IMR-90 (cell line): ENCODE measurements at regions not wholly inside any gene's neighbourhood (a gene's known extent, or its start where the extent isn't known, plus 50 kb on each side); places are given as distances from the start of the nearest gene placed in this dataset.
A peak's percentile ranks its signal among the peaks of the same experiment; 100 is the strongest.

Experiments
- ATAC-seq: fragments of 200-7000 bp; cut with Tn5 transposase; 2 replicates; pipeline ENCODE4 v1.9.1; 2020; ENCODE audit warnings: low read depth, mild to moderate bottlenecking, moderate library complexity
- BruUV-seq: library from RNA; stranded (reverse); fragments of 400-500 nt; replicated peaks from 2 replicates; lab custom pipeline; 2021; lab: Mats Ljungman, UMichigan
- CTCF ChIA-PET: fragments of 300-600 bp; formaldehyde crosslinking; extraction: SDS; loops from one replicate; lab custom pipeline; 2021; ENCODE audit warnings: antibody characterized with exemption; lab: Yijun Ruan, JAX
- POLR2A ChIA-PET: fragments of 300-600 bp; sonication (Branson Sonifier 250); formaldehyde crosslinking; loops from one replicate; lab custom pipeline; 2022; ENCODE audit warnings: antibody characterized with exemption; ENCODE audit not compliant: unreplicated experiment; lab: Charles Lee
- DNase-seq: peaks from one replicate; pipeline ENCODE4 v3.0.0; 2013
- H2AFZ ChIP-seq: replicated peaks from 2 replicates; pipeline ENCODE3; 2013; ENCODE audit warnings: low read length, mild to moderate bottlenecking; ENCODE audit not compliant: poor library complexity
- H2AK5ac ChIP-seq: 2 replicates; pipeline ENCODE4 v1.6.1; 2013; ENCODE audit warnings: low read depth, low read length, inconsistent platforms
- H2AK9ac ChIP-seq: replicated peaks from 2 replicates; pipeline ENCODE3; 2013; ENCODE audit warnings: mild to moderate bottlenecking, low read depth, low read length, moderate library complexity; ENCODE audit not compliant: poor library complexity
- H2BK120ac ChIP-seq: 2 replicates; pipeline ENCODE4 v1.6.1; 2013; ENCODE audit warnings: low read depth, low read length, inconsistent platforms
- H2BK15ac ChIP-seq: 3 replicates; pipeline ENCODE4 v1.6.1; 2013; ENCODE audit warnings: low read depth, low read length, inconsistent platforms
- H2BK20ac ChIP-seq: 2 replicates; pipeline ENCODE4 v1.6.1; 2013; ENCODE audit warnings: low read depth, mild to moderate bottlenecking, inconsistent platforms, low read length, moderate library complexity
- H2BK5ac ChIP-seq: 2 replicates; pipeline ENCODE4 v1.6.1; 2013; ENCODE audit warnings: mild to moderate bottlenecking, low read depth, low read length, inconsistent platforms; ENCODE audit not compliant: poor library complexity, severe bottlenecking
- H3K14ac ChIP-seq: replicated peaks from 2 replicates; pipeline ENCODE4 v1.6.1; 2013; ENCODE audit warnings: low read depth, low read length, inconsistent platforms
- H3K18ac ChIP-seq: 2 replicates; pipeline ENCODE4 v1.6.1; 2013; ENCODE audit warnings: low read depth, low read length, control low read depth
- H3K23ac ChIP-seq: 2 replicates; pipeline ENCODE4 v1.6.1; 2013; ENCODE audit warnings: low read depth, low read length, inconsistent platforms
- H3K27ac ChIP-seq: 2 replicates; pipeline ENCODE4 v1.5.1; 2013; ENCODE audit warnings: mild to moderate bottlenecking, control low read depth, low read length; ENCODE audit not compliant: insufficient read depth
- H3K27me3 ChIP-seq: 2 replicates; pipeline ENCODE4 v1.6.1; 2013; ENCODE audit warnings: low read length; ENCODE audit not compliant: control insufficient read depth, insufficient read depth
- H3K36me3 ChIP-seq: 2 replicates; pipeline ENCODE4 v1.6.1; 2013; ENCODE audit warnings: low read length, mixed read lengths; ENCODE audit not compliant: control insufficient read depth, insufficient read depth
- H3K4ac ChIP-seq: 2 replicates; pipeline ENCODE4 v1.6.1; 2013; ENCODE audit warnings: low read depth, low read length, inconsistent platforms
- H3K4me1 ChIP-seq: 2 replicates; pipeline ENCODE4 v1.6.1; 2013; ENCODE audit warnings: low read length, mixed read lengths; ENCODE audit not compliant: control insufficient read depth, insufficient read depth
- H3K4me2 ChIP-seq: 2 replicates; pipeline ENCODE4 v1.6.1; 2013; ENCODE audit warnings: low read depth, mild to moderate bottlenecking, control low read depth, low read length, moderate library complexity
- H3K4me3 ChIP-seq: 2 replicates; pipeline ENCODE4 v1.5.1; 2013; ENCODE audit warnings: low read depth, mild to moderate bottlenecking, control low read depth, low read length, moderate library complexity; ENCODE audit not compliant: insufficient read depth
- H3K56ac ChIP-seq: 2 replicates; pipeline ENCODE4 v1.6.1; 2013; ENCODE audit warnings: low read length, inconsistent platforms; ENCODE audit not compliant: insufficient read depth; ENCODE audit errors: extremely low read depth
- H3K79me1 ChIP-seq, 2 experiments: 2 replicates each; pipeline ENCODE4 v1.6.1; 2013; ENCODE audit warnings: low read length in 2 of 2, inconsistent platforms in 1 of 2, low read depth in 1 of 2
- H3K9ac ChIP-seq: 2 replicates; pipeline ENCODE4 v1.6.1; 2013; ENCODE audit warnings: low read depth, low read length, control low read depth
- H3K9me1 ChIP-seq: 2 replicates; pipeline ENCODE4 v1.6.1; 2013; ENCODE audit warnings: low read length, inconsistent platforms; ENCODE audit not compliant: insufficient read depth
- H3K9me3 ChIP-seq: 2 replicates; pipeline ENCODE4 v1.6.1; 2013; ENCODE audit warnings: low read length; ENCODE audit not compliant: control insufficient read depth, insufficient read depth
- H4K20me1 ChIP-seq: 2 replicates; pipeline ENCODE4 v1.6.1; 2013; ENCODE audit warnings: low read length, inconsistent platforms; ENCODE audit not compliant: insufficient read depth
- H4K5ac ChIP-seq: 2 replicates; pipeline ENCODE4 v1.6.1; 2013; ENCODE audit warnings: mild to moderate bottlenecking, low read depth, low read length, control low read depth
- H4K8ac ChIP-seq, 2 experiments: 2 replicates each; pipeline ENCODE4 v1.6.1; 2013; ENCODE audit warnings: low read depth in 2 of 2, low read length in 2 of 2, control low read depth in 1 of 2, inconsistent platforms in 1 of 2
- H4K91ac ChIP-seq: 2 replicates; pipeline ENCODE4 v1.6.1; 2013; ENCODE audit warnings: low read depth, low read length, inconsistent platforms; ENCODE audit not compliant: insufficient read depth
- CEBPB ChIP-seq: IDR thresholded peaks from 2 replicates; pipeline ENCODE4 v1.6.1; 2012; ENCODE audit warnings: low read depth, low read length, improper control_type of control experiment
- FOS ChIP-seq: fragments of 150-350 bp; IDR thresholded peaks from 2 replicates; pipeline ENCODE4 v1.6.1; 2016; ENCODE audit warnings: low read depth, low read length
- WGBS, 2 experiments: methylation state at CpG; one replicate each; pipeline versions ENCODE4 v1.1.5 to v1.1.7; 2013; ENCODE audit warnings: missing lambda C conversion rate in 2 of 2; ENCODE audit not compliant: insufficient read length in 1 of 2; ENCODE audit errors: extremely low coverage in 2 of 2; 5-methylcytosine and 5-hydroxymethylcytosine counted together
- dilution Hi-C: fragments of 300-500 bp; cut with HindIII; formaldehyde crosslinking; loops from one replicate; pipeline ENCODE4 v1.14.3; 2018; ENCODE audit warnings: low sequenced_read_pairs; ENCODE audit not compliant: unreplicated experiment
- in situ Hi-C: fragments of 300-500 bp; cut with MboI; formaldehyde crosslinking; loops from 3 replicates; pipeline ENCODE4 v1.14.3; 2019; ENCODE audit warnings: low sequenced_read_pairs, inconsistent platforms, mixed read lengths
- intact Hi-C: fragments of 100-400 bp; cut with micrococcal nuclease; formaldehyde crosslinking; loops from 2 replicates; pipeline ENCODE4 v1.10.0; 2022

DNA sequence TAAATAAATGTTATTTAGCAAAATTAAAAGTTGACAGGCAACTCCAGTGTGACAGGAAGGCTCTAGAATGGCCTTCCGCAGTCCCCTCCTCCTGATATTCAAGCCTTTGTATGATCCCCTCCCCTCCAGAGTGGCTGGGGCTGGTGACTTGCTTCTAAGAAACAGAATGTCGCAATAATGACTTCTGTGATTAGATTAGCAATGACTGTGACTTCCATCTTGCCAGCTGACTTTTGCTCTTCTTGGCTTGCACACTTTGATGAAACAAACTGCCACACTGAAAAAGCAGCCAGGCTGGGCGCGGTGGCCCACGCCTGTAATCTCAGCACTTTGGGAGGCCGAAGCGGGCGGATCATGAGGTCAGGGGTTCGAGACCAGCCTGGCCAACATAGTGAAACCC lies 106.5 kb upstream of the LARP1 start:
- intact Hi-C loops (no loop called here), in situ Hi-C loops (no loop called here), dilution Hi-C loops (no loop called here)
- no CpG with 5 or more reads among the region's 9 CpGs for WGBS, 2 experiments
- no peak overlapping the region for H2BK20ac ChIP-seq
- H2BK5ac ChIP-seq, result no peak overlapping the region
- H3K36me3 ChIP-seq, result no peaks in the 10 kb centered on the region
- H3K14ac ChIP-seq, result no peak overlapping the region
- H3K4me1 ChIP-seq, result peaks cover 2% of the 10 kb centered on the region; the same call in 1 of the 2 replicates
- no peak overlapping the region for H3K27ac ChIP-seq
- H3K9me3 ChIP-seq, result no peaks in the 10 kb centered on the region
- no peak overlapping the region for H2AK9ac ChIP-seq
- no peak overlapping the region for H4K91ac ChIP-seq
- no peaks in the 10 kb centered on the region for H3K9me1 ChIP-seq
- H4K20me1 ChIP-seq, result no peaks in the 10 kb centered on the region
- no peak overlapping the region for H2BK15ac ChIP-seq
- no peak overlapping the region for H3K4me2 ChIP-seq
- H3K4ac ChIP-seq, result no peak overlapping the region
- H3K4me3 ChIP-seq, result no peak overlapping the region
- no peak overlapping the region for H4K8ac ChIP-seq
- no peak overlapping the region for H3K9ac ChIP-seq
- CTCF ChIA-PET, result interaction anchor here (0.5 kb wide), 1 partner anchor 586 kb away, joined by 3 read pairs; no protein-coding TSS in a partner anchor
- POLR2A ChIA-PET, result no interaction called here
- no peak for ATAC-seq
- H3K18ac ChIP-seq, result no peak overlapping the region
- no peak overlapping the region for H3K23ac ChIP-seq
- DNase-seq, result peak; percentile 34
- TF ChIP-seq CEBPB, result peak; percentile 97
- TF ChIP-seq FOS, result no peak
- no TSS peak for BruUV-seq
- no peak overlapping the region for H3K56ac ChIP-seq
- no peak overlapping the region for H2AK5ac ChIP-seq
- H3K79me1 ChIP-seq, result no peaks in the 10 kb centered on the region
- no peak overlapping the region for H4K5ac ChIP-seq
- H2BK120ac ChIP-seq, result no peak overlapping the region
- H3K27me3 ChIP-seq, result peaks cover 5% of the 10 kb centered on the region
- H2AFZ ChIP-seq, result no peak overlapping the region
